ENCODE measurements at regions not wholly inside any gene's neighbourhood (a gene's known extent, or its start where the extent isn't known, plus 50 kb on each side); places are given as distances from the start of the nearest gene placed in this dataset.

- intact Hi-C loops (cut with DNase I, micrococcal nuclease), result no loop called here
- ChIA-PET CTCF (interaction anchor here (0.5 to 1.0 kb wide), 3 partner anchors 9 to 324 kb away, joined by 3 to 6 read pairs (median 3); no protein-coding TSS in a partner anchor), POLR2A (no interaction called here)
- Mint-ChIP-seq H3K27ac (no peak overlapping the region), H3K4me3 (no peak overlapping the region), H3K36me3 (ENCODE audit: low read depth) (no peaks in the 10 kb centered on the region), H3K9me3 (ENCODE audit: low read depth) (no peaks in the 10 kb centered on the region), H3K4me1 (peaks cover 3% of the 10 kb centered on the region), H3K27me3 (peaks cover 11% of the 10 kb centered on the region)
- ATAC-seq, result no peak
- DNase-seq, result no peak
Measured at GRCh38 chr6:139693735-139694134, 319.3 kb upstream of the CITED2 start.

- H3K27me3 Mint-ChIP-seq, result peaks cover 9% of the 10 kb centered on the region
- ATAC-seq, result no peak
Measured at GRCh38 chr6:139690007-139690406, 315.6 kb upstream of the CITED2 start.

GRCh38 chr6:139687055-139687454 is 312.6 kb upstream of the CITED2 start:
- no peaks in the 10 kb centered on the region for H3K9me3 Mint-ChIP-seq (ENCODE audit: low read depth)
- H3K4me3 Mint-ChIP-seq, result no peak overlapping the region
- ChIA-PET POLR2A (no interaction called here), CTCF (interaction anchor here (0.7 kb wide), 1 partner anchor 208 kb away, joined by 3 read pairs; no protein-coding TSS in a partner anchor)
- no peaks in the 10 kb centered on the region for H3K4me1 Mint-ChIP-seq
- ATAC-seq (no peak), DNase-seq (no peak)
- intact Hi-C loops (cut with DNase I, micrococcal nuclease), result no loop called here
- peaks cover 2% of the 10 kb centered on the region for H3K27me3 Mint-ChIP-seq
- no peaks in the 10 kb centered on the region for H3K36me3 Mint-ChIP-seq (ENCODE audit: low read depth)
- no peak overlapping the region for H3K27ac Mint-ChIP-seq

More at GRCh38 chr6:139690007-139690406, 315.6 kb upstream of the CITED2 start:
- DNase-seq, result no peak
- intact Hi-C loops (cut with DNase I, micrococcal nuclease), result no loop called here
- H3K4me1 Mint-ChIP-seq, result no peaks in the 10 kb centered on the region
- CTCF ChIA-PET, result no interaction called here
- no peak overlapping the region for H3K27ac Mint-ChIP-seq
- no peaks in the 10 kb centered on the region for H3K9me3 Mint-ChIP-seq (ENCODE audit: low read depth)
- POLR2A ChIA-PET, result no interaction called here
- no peaks in the 10 kb centered on the region for H3K36me3 Mint-ChIP-seq (ENCODE audit: low read depth)
- H3K4me3 Mint-ChIP-seq, result no peak overlapping the region

GRCh38 chr6:139686308-139686707 is 311.9 kb upstream of the CITED2 start:
- intact Hi-C loops (cut with DNase I, micrococcal nuclease), result no loop called here
- no peak overlapping the region for H3K27ac Mint-ChIP-seq
- H3K27me3 Mint-ChIP-seq, result no peaks in the 10 kb centered on the region
- DNase-seq, result no peak
- ATAC-seq, result no peak
- H3K4me1 Mint-ChIP-seq, result no peaks in the 10 kb centered on the region
- POLR2A ChIA-PET, result no interaction called here
- H3K4me3 Mint-ChIP-seq, result no peak overlapping the region
- CTCF ChIA-PET, result interaction anchor here (0.7 to 1.2 kb wide), 2 partner anchors 10 to 207 kb away, joined by 3 to 4 read pairs; no protein-coding TSS in a partner anchor
- no peaks in the 10 kb centered on the region for H3K36me3 Mint-ChIP-seq (ENCODE audit: low read depth)
- no peaks in the 10 kb centered on the region for H3K9me3 Mint-ChIP-seq (ENCODE audit: low read depth)

GRCh38 chr6:139685009-139685408 is 310.6 kb upstream of the CITED2 start:
- no peaks in the 10 kb centered on the region for H3K4me1 Mint-ChIP-seq
- POLR2A ChIA-PET, result no interaction called here
- H3K27ac Mint-ChIP-seq, result no peak overlapping the region
- CTCF ChIA-PET, result interaction anchor here (0.6 to 1.4 kb wide), 2 partner anchors 8 to 310 kb away, joined by 3 to 6 read pairs; partner anchors contain the start of gene CITED2
- no peaks in the 10 kb centered on the region for H3K9me3 Mint-ChIP-seq (ENCODE audit: low read depth)
- H3K36me3 Mint-ChIP-seq (ENCODE audit: low read depth), result no peaks in the 10 kb centered on the region
- DNase-seq, result no peak
- no peaks in the 10 kb centered on the region for H3K27me3 Mint-ChIP-seq
- H3K4me3 Mint-ChIP-seq, result no peak overlapping the region
- ATAC-seq, result no peak
- intact Hi-C loops (cut with DNase I, micrococcal nuclease), result no loop called here

- H3K4me1 Mint-ChIP-seq, result no peaks in the 10 kb centered on the region
- no peak for DNase-seq
- H3K4me3 Mint-ChIP-seq, result no peak overlapping the region
- POLR2A ChIA-PET, result no interaction called here
- no peak for ATAC-seq
- H3K27me3 Mint-ChIP-seq, result peaks cover 1% of the 10 kb centered on the region
- H3K9me3 Mint-ChIP-seq (ENCODE audit: low read depth), result no peaks in the 10 kb centered on the region
- CTCF ChIA-PET, result interaction anchor here (0.6 kb wide), 1 partner anchor 79 kb away, joined by 3 read pairs; no protein-coding TSS in a partner anchor
- no peak overlapping the region for H3K27ac Mint-ChIP-seq
- intact Hi-C loops (cut with DNase I, micrococcal nuclease), result no loop called here
- H3K36me3 Mint-ChIP-seq (ENCODE audit: low read depth), result no peaks in the 10 kb centered on the region
Measured at GRCh38 chr6:139680819-139681218, 306.4 kb upstream of the CITED2 start.

GRCh38 chr6:139679516-139680179 is 305.2 kb upstream of the CITED2 start:
- Mint-ChIP-seq H3K9me3 (ENCODE audit: low read depth) (no peaks in the 10 kb centered on the region), H3K27me3 (peaks cover 2% of the 10 kb centered on the region), H3K27ac (no peak overlapping the region), H3K4me3 (no peak overlapping the region), H3K4me1 (no peaks in the 10 kb centered on the region), H3K36me3 (ENCODE audit: low read depth) (no peaks in the 10 kb centered on the region)
- CTCF ChIA-PET, result no interaction called here
- intact Hi-C loops (cut with DNase I, micrococcal nuclease), result no loop called here
- POLR2A ChIA-PET, result no interaction called here
- DNase-seq (no peak), ATAC-seq (no peak)

- peaks cover 2% of the 10 kb centered on the region for H3K27me3 Mint-ChIP-seq
- ATAC-seq (no peak), DNase-seq (no peak)
- no peak overlapping the region for H3K4me3 Mint-ChIP-seq
- H3K9me3 Mint-ChIP-seq (ENCODE audit: low read depth), result no peaks in the 10 kb centered on the region
- intact Hi-C loops (cut with DNase I, micrococcal nuclease), result no loop called here
- no peak overlapping the region for H3K27ac Mint-ChIP-seq
- H3K4me1 Mint-ChIP-seq, result no peaks in the 10 kb centered on the region
- H3K36me3 Mint-ChIP-seq (ENCODE audit: low read depth), result no peaks in the 10 kb centered on the region
- ChIA-PET CTCF (no interaction called here), POLR2A (no interaction called here)
Measured at GRCh38 chr6:139676718-139677117, 302.3 kb upstream of the CITED2 start.

- POLR2A ChIA-PET, result no interaction called here
- ATAC-seq, result no peak
Measured at GRCh38 chr6:139666284-139666683, 291.8 kb upstream of the CITED2 start.

GRCh38 chr6:139663996-139664395 is 289.5 kb upstream of the CITED2 start:
- ATAC-seq (no peak), DNase-seq (no peak)
- H3K4me1 Mint-ChIP-seq, result no peaks in the 10 kb centered on the region
- intact Hi-C loops (cut with DNase I, micrococcal nuclease), result no loop called here
- POLR2A ChIA-PET, result no interaction called here
- no peak overlapping the region for H3K27ac Mint-ChIP-seq
- peaks cover 4% of the 10 kb centered on the region for H3K27me3 Mint-ChIP-seq
- H3K36me3 Mint-ChIP-seq (ENCODE audit: low read depth), result no peaks in the 10 kb centered on the region
- H3K4me3 Mint-ChIP-seq, result no peak overlapping the region
- CTCF ChIA-PET, result no interaction called here
- peaks cover 8% of the 10 kb centered on the region for H3K9me3 Mint-ChIP-seq (ENCODE audit: low read depth)

More at GRCh38 chr6:139666284-139666683, 291.8 kb upstream of the CITED2 start:
- Mint-ChIP-seq H3K36me3 (ENCODE audit: low read depth) (no peaks in the 10 kb centered on the region), H3K27me3 (peaks cover 4% of the 10 kb centered on the region), H3K4me3 (no peak overlapping the region), H3K9me3 (ENCODE audit: low read depth) (peaks cover 8% of the 10 kb centered on the region), H3K27ac (no peak overlapping the region), H3K4me1 (no peaks in the 10 kb centered on the region)
- no peak for DNase-seq
- intact Hi-C loops (cut with DNase I, micrococcal nuclease), result no loop called here
- CTCF ChIA-PET, result no interaction called here

GRCh38 chr6:139659711-139660110 is 285.3 kb upstream of the CITED2 start:
- Mint-ChIP-seq H3K27ac (no peak overlapping the region), H3K4me3 (no peak overlapping the region), H3K36me3 (ENCODE audit: low read depth) (no peaks in the 10 kb centered on the region), H3K27me3 (peaks cover 1% of the 10 kb centered on the region), H3K9me3 (ENCODE audit: low read depth) (peaks cover 5% of the 10 kb centered on the region), H3K4me1 (no peaks in the 10 kb centered on the region)
- DNase-seq, result no peak
- POLR2A ChIA-PET, result no interaction called here
- intact Hi-C loops (cut with DNase I, micrococcal nuclease), result loop anchor here in 1 of 2 experiments (2.0 kb wide), 1 partner anchor 17 kb away; no protein-coding TSS in a partner anchor
- CTCF ChIA-PET, result interaction anchor here (0.6 kb wide), 1 partner anchor 535 kb away, joined by 5 read pairs; no protein-coding TSS in a partner anchor
- no peak for ATAC-seq

GRCh38 chr6:139659196-139659595 is 284.7 kb upstream of the CITED2 start:
- ChIA-PET POLR2A (no interaction called here), CTCF (interaction anchor here (0.6 kb wide), 2 partner anchors 535 to 933 kb away, joined by 3 to 5 read pairs; no protein-coding TSS in a partner anchor)
- Mint-ChIP-seq H3K4me3 (no peak overlapping the region), H3K27me3 (peaks cover 1% of the 10 kb centered on the region), H3K36me3 (ENCODE audit: low read depth) (no peaks in the 10 kb centered on the region), H3K9me3 (ENCODE audit: low read depth) (peaks cover 3% of the 10 kb centered on the region), H3K27ac (no peak overlapping the region), H3K4me1 (no peaks in the 10 kb centered on the region)
- intact Hi-C loops (cut with DNase I, micrococcal nuclease), result no loop called here
- ATAC-seq (no peak), DNase-seq (no peak)
